ENCODE measurements at regions not wholly inside any gene's neighbourhood (a gene's known extent, or its start where the extent isn't known, plus 50 kb on each side); places are given as distances from the start of the nearest gene placed in this dataset.

- no peak overlapping the region for H3K4me3 ChIP-seq
Observed at GRCh38 chr6:14694308-14694707, 551.6 kb upstream of the JARID2 start.

DNA sequence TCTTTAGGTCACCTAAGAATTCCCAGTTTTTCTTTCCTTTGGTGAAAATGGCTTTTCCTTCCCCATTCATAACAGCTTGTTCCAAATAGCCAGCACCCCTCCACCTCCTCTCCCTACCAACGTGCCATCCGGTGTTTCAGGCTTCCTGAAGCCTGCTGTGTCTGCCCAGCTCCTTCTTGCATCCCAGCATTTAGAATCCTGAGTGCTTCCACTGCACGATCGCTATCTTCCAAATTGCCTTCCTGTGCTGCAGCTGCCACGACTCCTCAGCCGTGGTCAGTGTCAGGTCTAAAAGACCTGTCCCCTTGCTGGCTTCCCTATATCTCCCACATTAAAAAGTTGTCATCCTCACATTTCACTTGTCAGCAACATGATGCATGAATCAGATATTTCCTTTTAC is 550.3 kb upstream of the JARID2 start:
- H3K9ac ChIP-seq (ENCODE audit: insufficient read depth in 1 of 2, low read length in 2 of 2) = no peak overlapping the region
- H3K27ac ChIP-seq (ENCODE audit: low read depth in 1 of 2, low read length in 1 of 2) = no peak overlapping the region
- no peaks in the 10 kb centered on the region for H3K27me3 ChIP-seq (ENCODE audit: control insufficient read depth in 3 of 3, insufficient read depth in 3 of 3, low read length in 2 of 3)
- H3K4me1 ChIP-seq (ENCODE audit: control insufficient read depth in 5 of 5, insufficient read depth in 5 of 5, low read length in 5 of 5) = peaks cover 0 to 2% (median 0%) of the 10 kb centered on the region in 5 donors
- no peak overlapping the region for H3K4me3 ChIP-seq
- ATAC-seq (ENCODE audit: insufficient read depth, low FRiP score) (no peak), DNase-seq (no peak)
- TF ChIP-seq CTCF (IDR thresholded peaks at IDR 0.05; ENCODE audit: control extremely low read depth, extremely low read depth) = no peak
- no peaks in the 10 kb centered on the region for H3K36me3 ChIP-seq (ENCODE audit: control insufficient read depth in 4 of 4, insufficient read depth in 4 of 4, low read length in 4 of 4)
- WGBS, 2 donors = 68 to 79% methylated on average over 6 of the region's 6 CpGs
- peaks cover 0 to 5% (median 0%) of the 10 kb centered on the region in 4 donors for H3K9me3 ChIP-seq (ENCODE audit: control insufficient read depth in 4 of 4, insufficient read depth in 3 of 4, low read length in 3 of 4)

More at GRCh38 chr6:14694308-14694707, 551.6 kb upstream of the JARID2 start:
- H3K9me3 ChIP-seq (ENCODE audit: control insufficient read depth in 4 of 4, insufficient read depth in 3 of 4, low read length in 3 of 4) = no peaks in the 10 kb centered on the region
- WGBS, 2 donors = 63 to 84% methylated on average over 1 of the region's 1 CpG
- ATAC-seq (ENCODE audit: insufficient read depth, low FRiP score) (no peak), DNase-seq (no peak)
- no peaks in the 10 kb centered on the region for H3K36me3 ChIP-seq (ENCODE audit: control insufficient read depth in 4 of 4, insufficient read depth in 4 of 4, low read length in 4 of 4)
- no peak for TF ChIP-seq CTCF (IDR thresholded peaks at IDR 0.05; ENCODE audit: control extremely low read depth, extremely low read depth)
- no peaks in the 10 kb centered on the region for H3K27me3 ChIP-seq (ENCODE audit: control insufficient read depth in 3 of 3, insufficient read depth in 3 of 3, low read length in 2 of 3)
- no peak overlapping the region for H3K27ac ChIP-seq (ENCODE audit: low read depth in 1 of 2, low read length in 1 of 2)
- peaks cover 0 to 2% (median 0%) of the 10 kb centered on the region in 5 donors for H3K4me1 ChIP-seq (ENCODE audit: control insufficient read depth in 5 of 5, insufficient read depth in 5 of 5, low read length in 5 of 5)
- no peak overlapping the region for H3K9ac ChIP-seq (ENCODE audit: insufficient read depth in 1 of 2, low read length in 2 of 2)

- peaks cover 0 to 5% (median 0%) of the 10 kb centered on the region in 4 donors for H3K9me3 ChIP-seq (ENCODE audit: control insufficient read depth in 4 of 4, insufficient read depth in 3 of 4, low read length in 3 of 4)
- no peak overlapping the region for H3K9ac ChIP-seq (ENCODE audit: insufficient read depth in 1 of 2, low read length in 2 of 2)
- no peak for ATAC-seq (ENCODE audit: insufficient read depth, low FRiP score)
- DNase-seq = no peak
- TF ChIP-seq CTCF (IDR thresholded peaks at IDR 0.05; ENCODE audit: control extremely low read depth, extremely low read depth) = no peak
- no peak overlapping the region for H3K4me3 ChIP-seq
- peaks cover 0 to 2% (median 0%) of the 10 kb centered on the region in 5 donors for H3K4me1 ChIP-seq (ENCODE audit: control insufficient read depth in 5 of 5, insufficient read depth in 5 of 5, low read length in 5 of 5)
- H3K27ac ChIP-seq (ENCODE audit: low read depth in 1 of 2, low read length in 1 of 2) = no peak overlapping the region
- H3K27me3 ChIP-seq (ENCODE audit: control insufficient read depth in 3 of 3, insufficient read depth in 3 of 3, low read length in 2 of 3) = no peaks in the 10 kb centered on the region
- 96 to 98% methylated on average over 4 of the region's 4 CpGs for WGBS, 2 donors
- no peaks in the 10 kb centered on the region for H3K36me3 ChIP-seq (ENCODE audit: control insufficient read depth in 4 of 4, insufficient read depth in 4 of 4, low read length in 4 of 4)
Observed at GRCh38 chr6:14696367-14696766, 549.5 kb upstream of the JARID2 start.

DNA sequence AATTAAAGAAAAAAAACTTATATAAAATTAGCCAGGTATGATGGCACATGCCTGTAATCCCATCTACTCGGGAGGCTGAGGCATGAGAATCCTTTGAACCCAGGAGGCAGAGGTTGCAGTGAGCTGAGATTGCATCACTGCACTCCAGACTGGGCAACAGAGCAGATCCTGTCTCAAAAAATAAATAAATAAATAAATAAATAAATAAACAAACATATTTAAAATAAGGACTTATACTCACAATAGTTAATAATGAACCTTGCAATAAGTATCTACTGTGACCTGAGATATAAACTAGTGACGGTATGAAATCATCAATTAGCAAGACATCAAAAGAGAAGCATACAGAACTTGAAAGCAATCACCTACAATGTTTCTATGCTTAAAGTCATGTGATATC is 548.4 kb upstream of the JARID2 start:
- Histone ChIP-seq H3K9ac (ENCODE audit: insufficient read depth in 1 of 2, low read length in 2 of 2) (no peak overlapping the region), H3K27ac (ENCODE audit: low read depth in 1 of 2, low read length in 1 of 2) (no peak overlapping the region), H3K36me3 (ENCODE audit: control insufficient read depth in 4 of 4, insufficient read depth in 4 of 4, low read length in 4 of 4) (no peaks in the 10 kb centered on the region), H3K27me3 (ENCODE audit: control insufficient read depth in 3 of 3, insufficient read depth in 3 of 3, low read length in 2 of 3) (no peaks in the 10 kb centered on the region), H3K9me3 (ENCODE audit: control insufficient read depth in 4 of 4, insufficient read depth in 3 of 4, low read length in 3 of 4) (peaks cover 0 to 5% (median 0%) of the 10 kb centered on the region in 4 donors), H3K4me1 (ENCODE audit: control insufficient read depth in 5 of 5, insufficient read depth in 5 of 5, low read length in 5 of 5) (peaks cover 0 to 2% (median 0%) of the 10 kb centered on the region in 5 donors), H3K4me3 (no peak overlapping the region)
- ATAC-seq (ENCODE audit: insufficient read depth, low FRiP score) (no peak), DNase-seq (no peak)
- no peak for TF ChIP-seq CTCF (IDR thresholded peaks at IDR 0.05; ENCODE audit: control extremely low read depth, extremely low read depth)
- 96 to 97% methylated on average over 2 of the region's 2 CpGs for WGBS, 2 donors
